Activated CD4-positive, alpha-beta T cell treated with anti-CD3 and anti-CD28 coated beads, Interleukin-2, amount 50 U/mL, for 48 hours (primary cell): ENCODE measurements at regions not wholly inside any gene's neighbourhood (a gene's known extent, or its start where the extent isn't known, plus 50 kb on each side); places are given as distances from the start of the nearest gene placed in this dataset.

Experiments
- DNase-seq, 2 experiments: peaks; one replicate each; pipeline ENCODE4 v3.0.0-alpha.2; 2020

DNA sequence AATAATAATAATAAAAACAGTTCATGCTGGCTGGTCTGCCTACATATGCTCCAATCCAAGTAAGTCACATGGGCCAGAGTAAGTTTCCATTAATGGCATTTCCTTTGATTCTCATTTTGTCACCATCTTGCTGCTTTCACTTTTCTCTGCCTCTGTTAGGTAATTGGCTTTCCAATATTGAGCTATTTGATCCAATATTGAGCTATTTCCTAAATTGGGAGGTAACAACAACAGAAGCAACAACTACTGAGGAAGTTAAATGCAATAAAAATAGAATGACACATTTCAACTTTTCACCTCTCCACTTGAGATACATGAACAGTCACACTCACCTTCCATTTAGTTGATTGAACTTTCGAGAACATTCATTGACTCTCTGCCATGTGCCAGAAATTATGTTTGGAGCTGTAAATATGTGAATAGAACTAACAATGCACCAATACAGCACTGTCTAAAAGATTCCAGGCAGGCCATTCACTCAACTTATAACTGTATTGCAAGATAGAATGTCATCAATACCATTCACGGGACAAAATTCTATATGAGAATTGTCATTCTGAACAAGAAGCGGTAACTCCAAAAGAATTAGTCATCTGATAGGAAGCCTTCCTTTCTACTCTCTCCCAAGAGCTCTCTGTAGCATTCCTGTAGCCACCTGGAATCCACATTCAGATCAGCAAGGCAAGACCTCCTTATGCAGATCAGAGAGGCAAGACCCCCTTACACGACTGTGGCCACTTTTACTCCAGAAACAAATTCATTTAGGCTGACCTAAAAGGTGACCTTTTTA is 136.4 kb downstream of the PHLDA1 start:
- no peak for DNase-seq

DNA sequence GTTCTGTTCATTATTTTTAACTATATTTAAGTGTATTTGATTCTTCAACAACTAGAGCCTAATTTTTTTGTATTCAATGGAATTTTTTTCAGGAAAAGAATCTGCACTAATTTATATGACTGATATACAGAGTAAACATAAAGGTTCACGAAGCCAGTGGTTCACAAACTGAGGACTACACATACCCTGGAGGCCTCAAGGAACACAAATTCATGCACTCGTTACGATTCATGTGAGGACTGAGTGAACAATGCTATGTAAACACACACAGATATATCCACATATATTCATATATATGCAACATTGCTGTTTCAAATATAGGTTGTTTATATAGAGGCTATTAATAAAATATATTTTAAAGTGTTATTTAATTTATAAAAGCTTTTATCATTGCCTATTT is 137.8 kb downstream of the PHLDA1 start:
- DNase-seq: no peak

- no peak for DNase-seq
These were observed 138.7 kb downstream of the PHLDA1 start for GRCh38 chr12:75892731-75893408.

- no peak for DNase-seq
These were observed 140.5 kb downstream of the PHLDA1 start for GRCh38 chr12:75891072-75891471.

DNA sequence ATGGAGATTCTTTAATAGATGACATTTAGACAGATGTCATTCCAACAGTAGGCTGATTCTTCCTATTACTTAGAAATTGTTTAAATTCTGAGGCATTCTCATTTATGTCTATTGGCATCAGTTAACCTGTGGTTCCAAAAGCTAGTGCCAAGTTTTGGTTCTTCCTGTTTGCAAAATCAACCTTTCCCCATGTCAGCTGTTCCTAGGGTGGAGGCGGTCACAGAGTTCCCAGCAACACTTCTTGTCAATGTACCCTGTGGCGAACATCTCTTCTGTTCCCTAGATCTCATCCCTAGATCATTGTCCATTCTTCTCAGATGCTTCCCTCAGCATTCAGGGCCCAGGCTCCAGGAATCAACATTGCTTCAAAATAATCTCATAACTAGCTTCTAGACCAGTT is 140.9 kb downstream of the PHLDA1 start:
- no peak for DNase-seq

DNA sequence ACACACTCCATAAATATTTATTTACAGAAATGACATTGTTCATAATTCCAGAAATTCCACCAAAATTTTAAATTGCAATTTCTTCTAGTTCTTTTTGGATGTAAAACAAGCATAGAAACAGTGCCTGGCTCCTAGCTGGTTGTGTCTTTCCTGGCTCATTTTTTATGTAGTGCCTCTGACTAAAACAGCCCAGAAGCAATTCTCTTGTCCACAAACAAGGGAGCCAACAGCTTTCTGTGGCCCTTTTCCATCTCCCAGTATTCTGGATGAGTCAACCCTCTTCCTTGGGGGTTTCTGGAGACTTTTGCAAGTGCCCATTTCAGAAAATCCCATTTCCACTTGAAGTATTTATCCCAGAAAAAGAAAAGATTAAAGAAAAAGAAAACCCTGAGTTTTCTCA is 141.4 kb downstream of the PHLDA1 start:
- no peak for DNase-seq

DNA sequence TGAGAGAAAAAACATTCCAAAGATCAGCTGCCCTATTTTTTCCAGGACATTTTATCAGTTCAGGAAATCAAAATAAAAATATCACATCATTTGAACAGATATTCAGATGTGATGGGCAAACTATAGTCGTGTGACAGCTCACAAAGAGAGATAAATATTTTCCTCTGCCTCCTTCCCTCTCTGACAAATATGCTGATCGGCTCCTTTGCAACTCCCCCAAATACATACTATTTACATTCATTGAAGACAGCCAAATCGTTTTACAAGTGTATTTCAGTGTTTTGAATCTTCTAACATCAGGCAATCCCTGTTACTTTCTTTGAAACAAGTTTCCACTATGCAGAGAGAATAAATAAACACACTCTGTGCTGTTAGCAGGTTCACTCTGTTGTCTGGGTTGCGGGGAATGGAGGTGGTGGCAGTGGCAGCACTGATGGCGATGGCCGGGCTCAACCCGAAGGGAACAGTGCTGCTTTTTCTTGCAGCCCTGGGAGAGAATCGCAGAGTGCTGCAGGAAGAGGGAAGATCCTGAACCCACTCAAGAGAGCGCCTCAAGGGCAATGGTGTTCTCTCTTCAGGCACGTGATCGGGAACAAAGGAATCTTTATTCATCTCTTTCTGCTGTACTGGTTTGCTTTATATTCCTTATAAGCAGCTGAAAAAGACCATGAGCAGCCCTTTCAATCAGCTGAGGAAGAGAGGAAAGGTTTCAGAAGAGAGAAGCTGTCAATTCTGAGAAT is 142.5 kb downstream of the PHLDA1 start:
- DNase-seq: no peak

DNA sequence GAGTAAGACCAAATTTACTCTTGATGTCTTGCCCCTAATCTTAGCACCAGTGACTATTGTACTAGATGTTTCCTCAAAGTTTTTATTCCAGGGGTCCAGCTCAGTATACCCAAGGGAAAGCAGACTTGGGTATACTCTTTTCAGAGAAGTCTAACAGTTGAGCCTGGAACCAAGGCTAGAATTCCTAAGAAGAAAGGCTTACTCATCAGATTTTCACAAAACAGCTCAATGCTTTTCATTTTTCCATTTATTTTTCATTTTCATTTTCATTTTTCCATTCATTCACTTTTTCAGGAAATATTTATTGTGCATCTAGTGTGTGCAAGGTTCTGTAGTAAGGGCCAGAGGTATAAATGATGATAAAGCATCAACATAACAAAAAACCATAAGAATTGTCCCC is 143.2 kb downstream of the PHLDA1 start:
- DNase-seq: no peak

DNA sequence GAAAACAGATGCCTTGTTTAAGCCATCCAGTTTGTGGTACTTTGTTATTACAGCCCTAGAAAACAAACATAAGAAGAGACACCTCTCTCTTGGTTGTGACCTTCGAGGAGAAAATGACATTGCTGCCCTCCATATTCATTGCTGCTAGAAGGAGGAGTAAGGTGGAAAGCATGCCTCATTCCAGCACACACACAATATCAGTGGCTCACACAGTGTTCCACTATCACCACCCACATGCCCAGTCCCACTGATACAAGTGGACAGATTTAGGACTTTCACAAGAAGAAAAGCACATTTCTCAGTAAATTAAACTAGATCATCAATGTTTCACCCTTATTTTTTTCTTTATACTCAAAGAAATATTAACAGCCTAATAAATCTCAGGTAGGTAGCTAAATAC is 143.6 kb downstream of the PHLDA1 start:
- DNase-seq: no peak

DNA sequence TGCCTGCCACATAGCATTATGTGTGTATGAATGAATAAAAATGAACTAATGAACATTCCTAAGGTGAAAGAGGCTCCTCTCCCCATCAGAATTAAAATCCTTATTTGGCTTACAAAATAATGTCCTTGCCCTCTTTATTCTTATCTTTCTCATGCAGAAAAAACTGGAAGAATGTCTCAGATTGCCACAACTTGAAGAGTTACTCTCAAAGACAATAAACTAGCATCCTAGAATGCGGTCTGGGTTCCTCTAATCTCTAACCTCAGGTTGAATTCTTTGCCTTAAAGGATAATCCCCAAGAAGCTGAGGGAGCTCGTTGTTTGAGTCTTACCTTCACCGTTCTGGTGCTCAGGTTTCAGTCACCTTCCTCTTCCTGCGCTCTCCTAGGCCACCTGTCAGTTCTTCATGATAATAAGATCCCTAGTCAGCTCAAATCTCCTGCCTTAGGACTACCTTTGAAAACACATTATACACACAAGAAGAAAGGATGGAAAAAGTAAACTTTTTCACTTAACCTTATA is 147.1 kb downstream of the PHLDA1 start:
- no peak for DNase-seq

DNA sequence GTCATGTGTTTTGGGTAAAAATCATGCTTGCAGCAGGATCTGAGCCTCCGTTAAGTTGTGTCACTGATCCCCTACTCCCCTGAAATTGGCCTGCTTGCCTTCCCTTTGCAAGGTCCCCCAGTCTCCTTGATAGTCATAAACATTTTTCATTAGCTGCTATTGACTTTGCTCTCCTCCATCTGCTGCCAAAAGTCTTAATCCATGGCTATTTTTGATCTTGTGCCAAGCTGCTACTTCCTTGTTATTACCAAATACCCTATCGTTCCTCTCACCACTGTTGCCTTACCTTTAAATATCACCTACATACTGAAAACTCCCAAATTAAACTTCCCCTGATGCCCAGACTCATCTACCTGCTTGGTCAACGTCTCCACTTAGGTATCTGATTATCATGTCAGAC is 148.3 kb downstream of the PHLDA1 start:
- DNase-seq: no peak

DNA sequence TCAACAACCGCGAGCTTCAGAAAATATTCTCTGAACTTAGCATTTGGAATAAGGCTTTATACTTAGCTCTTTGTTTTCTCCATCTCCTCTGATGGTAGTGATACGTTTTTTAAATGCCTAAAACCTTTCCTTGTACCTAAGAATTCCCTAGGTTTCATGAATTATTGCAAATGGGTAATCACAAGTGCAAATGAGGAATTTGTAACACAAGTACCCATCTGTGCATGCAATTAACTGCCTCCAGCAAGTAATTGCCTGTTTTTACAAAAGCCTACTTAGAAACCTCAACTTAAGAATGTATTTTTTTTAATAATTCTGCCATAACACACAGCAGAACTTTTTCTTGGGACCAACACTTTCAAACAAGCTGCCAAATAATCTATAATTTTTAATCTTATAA is 149.2 kb downstream of the PHLDA1 start:
- DNase-seq: no peak

- no peak for DNase-seq
These were observed 149.7 kb downstream of the PHLDA1 start for GRCh38 chr12:75881920-75882319.

DNA sequence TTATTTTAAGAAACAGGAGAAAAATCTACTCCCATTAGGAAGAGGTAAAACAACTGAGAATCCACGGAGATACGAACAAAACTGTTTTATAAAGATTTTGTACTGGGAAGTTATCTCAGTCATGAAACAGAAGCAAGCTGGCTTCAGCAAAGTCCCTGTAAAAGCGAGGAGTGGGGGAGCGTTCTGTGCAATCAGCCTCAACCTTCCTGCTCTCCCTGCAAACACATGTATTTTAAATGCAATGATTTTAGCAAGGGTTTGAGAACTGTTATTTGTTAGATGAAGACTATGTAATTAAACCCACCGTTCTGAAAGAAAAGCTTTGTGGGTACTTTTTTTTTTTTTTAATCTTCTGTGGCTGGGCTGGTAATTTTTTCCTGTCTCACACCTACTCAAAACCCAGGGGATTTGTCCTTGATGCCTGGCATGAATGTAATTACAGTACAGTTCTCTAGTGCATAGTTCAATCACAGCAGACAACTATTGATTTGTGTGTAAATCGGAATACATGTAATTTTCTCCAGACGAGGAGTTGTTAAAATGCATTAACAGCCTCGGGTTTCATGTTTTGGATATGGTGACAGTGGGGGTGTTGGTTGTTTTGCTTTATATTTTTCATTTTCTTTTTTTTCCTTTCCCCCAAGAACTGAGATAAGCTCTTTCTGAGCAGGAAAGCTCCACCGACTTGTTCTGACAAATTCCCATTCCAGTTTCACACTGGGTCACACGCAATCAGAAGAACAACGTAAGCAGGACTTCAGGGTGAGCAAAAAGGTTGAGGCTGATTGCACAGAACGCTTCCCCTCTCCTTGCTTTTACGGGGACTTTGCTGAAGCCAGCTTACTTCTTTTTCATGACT is 153.6 kb downstream of the PHLDA1 start:
- no peak for DNase-seq

GRCh38 chr12:75876832-75877762 is 154.5 kb downstream of the PHLDA1 start:
- no peak for DNase-seq

DNA sequence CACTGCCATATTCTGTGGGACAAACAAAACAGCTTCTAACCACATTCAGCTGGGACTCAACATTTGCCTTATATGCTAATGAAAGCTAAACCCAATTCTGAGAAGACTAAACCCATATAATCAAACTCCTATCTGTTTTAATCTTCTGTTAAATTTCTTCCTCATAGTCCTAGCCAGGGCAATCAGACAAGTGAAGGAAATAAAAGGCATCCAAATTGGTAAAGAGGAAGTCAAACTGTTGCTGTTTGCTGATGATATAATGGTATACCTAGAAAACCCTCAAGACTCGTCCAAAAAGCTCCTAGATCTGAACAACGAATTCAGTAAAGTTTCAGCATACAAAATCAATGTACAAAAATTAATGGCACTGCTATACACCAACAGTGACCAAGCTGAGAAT is 157.1 kb downstream of the PHLDA1 start:
- DNase-seq: no peak

DNA sequence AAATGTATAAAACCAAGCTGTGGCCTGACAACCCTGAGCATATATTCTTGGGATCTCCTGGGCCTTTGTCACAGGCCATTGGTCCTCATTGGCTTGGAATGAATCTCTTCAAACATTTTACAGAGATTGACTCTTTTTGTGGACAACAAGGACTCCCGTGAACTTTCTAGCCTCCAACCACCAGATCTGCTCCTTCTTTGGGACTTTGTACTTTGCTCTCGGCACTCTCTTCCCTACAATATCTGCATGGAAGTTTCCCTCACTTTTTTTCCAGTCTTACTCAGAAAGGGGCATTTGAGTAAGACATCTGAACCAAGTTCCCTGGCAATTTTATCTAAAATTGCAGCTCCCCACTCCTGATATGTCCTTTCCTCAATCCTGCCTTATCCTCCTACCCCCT is 158.8 kb downstream of the PHLDA1 start:
- DNase-seq: no peak

- DNase-seq: no peak
These were observed 160.7 kb downstream of the PHLDA1 start for GRCh38 chr12:75870878-75871277.

GRCh38 chr12:75868501-75868900 is 163.1 kb downstream of the PHLDA1 start:
- no peak for DNase-seq

- DNase-seq: no peak
These were observed 166.3 kb downstream of the PHLDA1 start for GRCh38 chr12:75865315-75865714.

DNA sequence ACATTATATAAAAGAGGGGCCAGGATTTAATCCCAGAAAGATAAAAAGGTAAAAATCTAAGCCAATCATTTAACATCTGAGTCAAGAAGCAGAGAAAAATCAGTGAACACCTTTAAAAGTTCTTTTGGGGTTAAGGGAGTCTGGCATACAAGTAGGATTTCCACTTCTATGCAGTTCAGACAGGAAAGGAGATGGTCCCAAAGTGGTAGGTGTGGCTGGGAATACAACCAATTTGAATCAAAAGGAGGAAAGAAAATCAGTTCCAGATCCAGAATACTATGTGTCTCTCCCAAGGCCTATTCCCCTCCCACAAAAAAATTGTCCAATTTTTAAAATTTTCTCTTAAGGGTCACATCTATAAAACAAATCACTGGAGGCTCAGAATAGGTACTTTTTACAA is 167.4 kb downstream of the PHLDA1 start:
- DNase-seq: no peak

DNA sequence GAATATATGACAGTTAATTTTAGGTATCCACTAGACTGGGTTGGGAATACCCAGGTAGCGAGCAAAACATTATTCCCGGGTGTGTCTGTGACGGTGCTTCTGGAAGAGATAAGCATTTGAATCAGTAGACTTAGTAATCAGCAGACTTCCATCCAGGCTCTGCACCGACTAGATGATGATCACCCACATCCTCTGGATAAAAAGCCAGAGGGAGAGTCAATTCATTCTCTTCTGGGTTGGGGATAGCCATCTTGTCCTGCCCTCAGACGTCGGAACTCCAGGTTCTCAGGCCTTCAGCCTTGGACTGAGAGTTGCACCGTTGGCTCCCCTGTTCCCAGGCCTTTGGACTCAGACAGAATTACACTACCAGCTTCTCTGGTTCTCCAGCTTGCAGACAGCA is 168.0 kb downstream of the PHLDA1 start:
- DNase-seq: no peak
